Esophagus squamous epithelium (tissue), 4 donors: ENCODE measurements at regions not wholly inside any gene's neighbourhood (a gene's known extent, or its start where the extent isn't known, plus 50 kb on each side); places are given as distances from the start of the nearest gene placed in this dataset.

Experiments
- CTCF ChIP-seq, 6 experiments: fragments of 450-650 bp in 4 of 6; fragments of 200-600 bp in 2 of 6; sonication (generic) in 2 of 6; IDR thresholded peaks; one replicate each; pipeline ENCODE4 v1.5.1; 2016 to 2019; ENCODE audit warnings: antibody characterized with exemption in 6 of 6, mild to moderate bottlenecking in 4 of 6, moderate library complexity in 4 of 6
- POLR2A ChIP-seq, 4 donors: fragments of 450-650 bp; IDR thresholded peaks; one replicate each; pipeline ENCODE4 v1.6.1; 2017; ENCODE audit warnings: antibody characterized with exemption in 4 of 4, mild to moderate bottlenecking in 4 of 4, moderate library complexity in 3 of 4

GRCh38 chr12:115364921-115365320 lies 680.9 kb upstream of the TBX3 start:
- TF ChIP-seq POLR2A (IDR thresholded peaks at IDR 0.05) (no peak), CTCF (IDR thresholded peaks at IDR 0.05) (no peak)
